GM23338 (cell line): ENCODE measurements at regions not wholly inside any gene's neighbourhood (a gene's known extent, or its start where the extent isn't known, plus 50 kb on each side); places are given as distances from the start of the nearest gene placed in this dataset.

ENCODE experiments used
- ATAC-seq: fragments of 200-7000 bp; cut with Tn5 transposase; 3 replicates; pipeline ENCODE4 v1.9.1; 2020
- DNase-seq: peaks from one replicate; pipeline ENCODE4 v3.0.0-alpha.2; 2015; ENCODE audit warnings: low spot score
- H2AFZ ChIP-seq: fragments of 200-600 bp; sonication (generic); 2 replicates; pipeline ENCODE4 v1.8.0; 2016; ENCODE audit warnings: antibody characterized with exemption, mild to moderate bottlenecking, moderate library complexity
- H3F3A ChIP-seq: fragments of 200-600 bp; sonication (generic); replicated peaks from 2 replicates; pipeline ENCODE4 v1.8.0; 2017; ENCODE audit warnings: antibody characterized with exemption, mixed run types, low read depth
- H3K27ac ChIP-seq: fragments of 200-600 bp; sonication (generic); 2 replicates; pipeline ENCODE4 v1.6.1; 2016; ENCODE audit warnings: low read depth
- H3K27me3 ChIP-seq: fragments of 200-600 bp; sonication (generic); 2 replicates; pipeline ENCODE4 v1.8.0; 2016; ENCODE audit warnings: mild to moderate bottlenecking, mixed run types, moderate library complexity; ENCODE audit not compliant: insufficient read depth
- H3K36me3 ChIP-seq: fragments of 200-600 bp; sonication (generic); 2 replicates; pipeline ENCODE4 v1.8.0; 2016; ENCODE audit warnings: mild to moderate bottlenecking; ENCODE audit not compliant: insufficient read depth
- H3K4me1 ChIP-seq: fragments of 200-600 bp; sonication (generic); 2 replicates; pipeline ENCODE4 v1.8.0; 2016; ENCODE audit warnings: mild to moderate bottlenecking, moderate library complexity; ENCODE audit not compliant: insufficient read depth
- H3K4me2 ChIP-seq: fragments of 200-600 bp; sonication (generic); 2 replicates; pipeline ENCODE4 v1.7.1; 2017; ENCODE audit warnings: mixed run types
- H3K4me3 ChIP-seq: fragments of 200-600 bp; sonication (generic); 2 replicates; pipeline ENCODE4 v1.6.1; 2016; ENCODE audit warnings: mixed run types
- H3K79me2 ChIP-seq: fragments of 200-600 bp; sonication (generic); replicated peaks from 2 replicates; pipeline ENCODE4 v1.8.0; 2017; ENCODE audit warnings: mild to moderate bottlenecking; ENCODE audit not compliant: insufficient read depth
- H3K9me2 ChIP-seq: fragments of 200-600 bp; sonication (generic); 2 replicates; pipeline ENCODE4 v1.8.0; 2017; ENCODE audit not compliant: insufficient read depth
- H4K20me1 ChIP-seq: fragments of 200-600 bp; sonication (generic); replicated peaks from 2 replicates; pipeline ENCODE4 v1.8.0; 2017; ENCODE audit warnings: mild to moderate bottlenecking; ENCODE audit not compliant: insufficient read depth
- H3K27ac Mint-ChIP-seq: 2 replicates; pipeline ENCODE4 v1.8.0; 2020; ENCODE audit warnings: inconsistent platforms, mild to moderate bottlenecking, moderate library complexity, mixed read lengths
- H3K27me3 Mint-ChIP-seq: 3 replicates; pipeline ENCODE4 v1.8.0; 2022; ENCODE audit warnings: low read depth, mild to moderate bottlenecking, moderate library complexity, mixed read lengths, inconsistent platforms; ENCODE audit not compliant: insufficient read depth, poor library complexity
- H3K36me3 Mint-ChIP-seq: 3 replicates; pipeline ENCODE4 v1.8.0; 2021; ENCODE audit warnings: low read depth, mild to moderate bottlenecking, inconsistent platforms, moderate library complexity, mixed read lengths
- H3K4me1 Mint-ChIP-seq: 3 replicates; pipeline ENCODE4 v1.8.0; 2020; ENCODE audit warnings: mild to moderate bottlenecking, inconsistent platforms, mixed read lengths
- H3K4me3 Mint-ChIP-seq: 3 replicates; pipeline ENCODE4 v1.8.0; 2021; ENCODE audit warnings: moderate library complexity, mild to moderate bottlenecking, inconsistent platforms, mixed read lengths
- H3K9me3 Mint-ChIP-seq: 3 replicates; pipeline ENCODE4 v1.8.0; 2020; ENCODE audit warnings: moderate library complexity, mild to moderate bottlenecking, inconsistent platforms, mixed read lengths
- CREB1 ChIP-seq: fragments of 250-450 bp; sonication (Bioruptor Pico); IDR thresholded peaks from 2 replicates; pipeline ENCODE4 v1.5.0; 2020; ENCODE audit warnings: low read depth, mild to moderate bottlenecking, moderate library complexity
- CTCF ChIP-seq, 2 experiments: fragments of 200-600 bp in 1 of 2; sonication (generic) in 1 of 2; conservative IDR thresholded peaks; 2 replicates each; pipeline versions ENCODE4 v1.5.1 to v1.6.1; 2016 to 2017; ENCODE audit warnings: antibody characterized with exemption in 2 of 2, low read depth in 2 of 2, mild to moderate bottlenecking in 2 of 2, moderate library complexity in 1 of 2
- ETS1 ChIP-seq: IDR thresholded peaks from 2 replicates; pipeline ENCODE4 v1.6.1; 2016; ENCODE audit warnings: antibody characterized with exemption
- EZH2 ChIP-seq: fragments of 200-600 bp; sonication (generic); IDR thresholded peaks from one replicate; pipeline ENCODE4 v1.8.0; 2017; ENCODE audit warnings: antibody characterized with exemption, mild to moderate bottlenecking, low read depth; ENCODE audit not compliant: unreplicated experiment
- EZH2phosphoT487 ChIP-seq: fragments of 200-600 bp; sonication (generic); IDR thresholded peaks from one replicate; pipeline ENCODE4 v1.8.1; 2018; ENCODE audit warnings: antibody characterized with exemption; ENCODE audit not compliant: unreplicated experiment
- JUNB ChIP-seq: IDR thresholded peaks from one replicate; pipeline ENCODE4 v1.6.1; 2016; ENCODE audit warnings: antibody characterized with exemption; ENCODE audit not compliant: unreplicated experiment
- NANOG ChIP-seq: IDR thresholded peaks from 2 replicates; pipeline ENCODE4 v1.6.1; 2016; ENCODE audit warnings: antibody characterized with exemption, borderline replicate concordance
- POLR2AphosphoS5 ChIP-seq: IDR thresholded peaks from 2 replicates; pipeline ENCODE4 v1.6.1; 2016; ENCODE audit warnings: antibody characterized with exemption, low read depth
- REST ChIP-seq: IDR thresholded peaks from one replicate; pipeline ENCODE4 v1.6.1; 2018; ENCODE audit warnings: antibody characterized with exemption; ENCODE audit not compliant: unreplicated experiment
- STAT1 ChIP-seq: IDR thresholded peaks from one replicate; pipeline ENCODE4 v1.6.1; 2016; ENCODE audit warnings: antibody characterized with exemption; ENCODE audit not compliant: unreplicated experiment
- ZNF114 ChIP-seq: fragments of 250-450 bp; sonication (Bioruptor Pico); IDR thresholded peaks from 2 replicates; pipeline ENCODE4 v1.5.0; 2020; ENCODE audit warnings: mild to moderate bottlenecking, moderate library complexity
- ZNF331 ChIP-seq: fragments of 250-450 bp; sonication (Bioruptor Pico); IDR thresholded peaks from 2 replicates; pipeline ENCODE4 v1.5.0; 2020; ENCODE audit warnings: low read depth, mild to moderate bottlenecking, moderate library complexity
- ZNF462 ChIP-seq: fragments of 250-450 bp; sonication (Bioruptor Pico); IDR thresholded peaks from 2 replicates; pipeline ENCODE4 v1.5.0; 2020; ENCODE audit warnings: mild to moderate bottlenecking, moderate library complexity

GRCh38 chr10:118823256-118823907, 68.6 kb upstream of the CACUL1 start:
- Histone ChIP-seq H3K36me3 (no peaks in the 10 kb centered on the region), H2AFZ (no peak overlapping the region), H3K27me3 (no peaks in the 10 kb centered on the region), H3K4me1 (no peaks in the 10 kb centered on the region), H3K27ac (no peak overlapping the region), H3K4me3 (no peak overlapping the region), H3K4me2 (no peak overlapping the region), H3F3A (no peaks in the 10 kb centered on the region), H3K9me2 (peaks cover 13% of the 10 kb centered on the region), H4K20me1 (no peaks in the 10 kb centered on the region), H3K79me2 (no peaks in the 10 kb centered on the region)
- DNase-seq, result no peak
- no peak for ATAC-seq
- Mint-ChIP-seq H3K4me1 (no peaks in the 10 kb centered on the region), H3K4me3 (no peak overlapping the region), H3K36me3 (no peaks in the 10 kb centered on the region), H3K9me3 (peaks cover 9% of the 10 kb centered on the region; the same call in 2 of the 3 replicates), H3K27ac (no peak overlapping the region), H3K27me3 (peaks cover 2% of the 10 kb centered on the region)
- TF ChIP-seq ZNF114 (CRISPR knock-in tag) (no peak), CREB1 (CRISPR knock-in tag) (no peak), EZH2 (no peak), ZNF331 (CRISPR knock-in tag) (no peak), ETS1 (no peak), JUNB (no peak), CTCF (conservative IDR thresholded peaks at IDR 0.05; ENCODE audit: low read depth in 2 of 2) (no peak), REST (no peak), NANOG (no peak), STAT1 (no peak), EZH2phosphoT487 (no peak), POLR2AphosphoS5 (no peak), ZNF462 (CRISPR knock-in tag) (no peak)
